ENCODE measurements at regions not wholly inside any gene's neighbourhood (a gene's known extent, or its start where the extent isn't known, plus 50 kb on each side); places are given as distances from the start of the nearest gene placed in this dataset.

- no peak for DNase-seq (ENCODE audit: low spot score in 2 of 2)
- Histone ChIP-seq H3K4me1 (peaks cover 0 to 8% of the 10 kb centered on the region in 2 donors), H3K9me3 (no peaks in the 10 kb centered on the region), H3K27me3 (no peaks in the 10 kb centered on the region), H3K36me3 (no peaks in the 10 kb centered on the region), H3K4me3 (peak overlapping the region; percentile 2 to 34), H3K27ac (peak overlapping the region; percentile 54 to 72)
- intact Hi-C loops (cut with DNase I): loop anchor here (5.0 kb wide), 3 partner anchors 136 to 426 kb away; partner anchors contain the start of genes CTSO and GUCY1B1
- no peak for TF ChIP-seq CTCF (IDR thresholded peaks at IDR 0.05)
Measured at GRCh38 chr4:155526452-155527169, 140.0 kb upstream of the GUCY1A1 start.

GRCh38 chr4:155524926-155525455, 141.7 kb upstream of the GUCY1A1 start:
- no peaks in the 10 kb centered on the region for H3K9me3 ChIP-seq
- no peak for DNase-seq (ENCODE audit: low spot score in 2 of 2)
- peak overlapping the region; percentile 54 to 72 for H3K27ac ChIP-seq
- TF ChIP-seq CTCF (IDR thresholded peaks at IDR 0.05): no peak
- intact Hi-C loops (cut with DNase I): loop anchor here (5.0 kb wide), 4 partner anchors 43 to 427 kb away; partner anchors contain the start of genes CTSO and GUCY1B1
- H3K4me1 ChIP-seq: peaks cover 0 to 8% of the 10 kb centered on the region in 2 donors
- no peaks in the 10 kb centered on the region for H3K36me3 ChIP-seq
- no peaks in the 10 kb centered on the region for H3K27me3 ChIP-seq
- H3K4me3 ChIP-seq: no peak overlapping the region

GRCh38 chr4:155523358-155523757, 143.3 kb upstream of the GUCY1A1 start:
- Histone ChIP-seq H3K27ac (no peak overlapping the region), H3K27me3 (no peaks in the 10 kb centered on the region), H3K36me3 (no peaks in the 10 kb centered on the region), H3K4me1 (peaks cover 0 to 8% of the 10 kb centered on the region in 2 donors), H3K4me3 (no peak overlapping the region), H3K9me3 (no peaks in the 10 kb centered on the region)
- intact Hi-C loops (cut with DNase I): loop anchor here (5.0 kb wide), 1 partner anchor 41 kb away; no protein-coding TSS in a partner anchor
- no peak for DNase-seq (ENCODE audit: low spot score in 2 of 2)
- TF ChIP-seq CTCF (IDR thresholded peaks at IDR 0.05): no peak

- Histone ChIP-seq H3K4me1 (peaks cover 0 to 8% of the 10 kb centered on the region in 2 donors), H3K27me3 (no peaks in the 10 kb centered on the region), H3K9me3 (no peaks in the 10 kb centered on the region), H3K36me3 (no peaks in the 10 kb centered on the region), H3K4me3 (no peak overlapping the region), H3K27ac (peak overlapping the region in 1 of 2 donors; percentile 35)
- no peak for DNase-seq (ENCODE audit: low spot score in 2 of 2)
- TF ChIP-seq CTCF (IDR thresholded peaks at IDR 0.05): no peak
- intact Hi-C loops (cut with DNase I): loop anchor here (5.0 kb wide), 1 partner anchor 40 kb away; no protein-coding TSS in a partner anchor
Measured at GRCh38 chr4:155522201-155522600, 144.4 kb upstream of the GUCY1A1 start.

GRCh38 chr4:155521382-155521781, 144.6 kb upstream of the MAP9 start:
- no peak overlapping the region for H3K4me3 ChIP-seq
- no peaks in the 10 kb centered on the region for H3K36me3 ChIP-seq
- no peak for TF ChIP-seq CTCF (IDR thresholded peaks at IDR 0.05)
- intact Hi-C loops (cut with DNase I): loop anchor here (5.0 kb wide), 1 partner anchor 39 kb away; no protein-coding TSS in a partner anchor
- no peaks in the 10 kb centered on the region for H3K9me3 ChIP-seq
- peak overlapping the region in 1 of 2 donors; percentile 35 for H3K27ac ChIP-seq
- peaks cover 0 to 8% of the 10 kb centered on the region in 2 donors for H3K4me1 ChIP-seq
- no peaks in the 10 kb centered on the region for H3K27me3 ChIP-seq
- no peak for DNase-seq (ENCODE audit: low spot score in 2 of 2)

Measured in ascending aorta (tissue), 2 donors.